Duodenal mucosa (tissue), 2 donors: ENCODE measurements at regions not wholly inside any gene's neighbourhood (a gene's known extent, or its start where the extent isn't known, plus 50 kb on each side); places are given as distances from the start of the nearest gene placed in this dataset.

Source experiments
- H3K27ac ChIP-seq: one replicate; pipeline ENCODE4 v1.7.0; 2013; ENCODE audit warnings: low read depth, low read length
- H3K27me3 ChIP-seq, 2 donors: one replicate each; pipeline ENCODE4 v1.7.0; 2013; ENCODE audit warnings: low read length in 2 of 2, control low read depth in 1 of 2; ENCODE audit not compliant: insufficient read depth in 2 of 2, control insufficient read depth in 1 of 2
- H3K36me3 ChIP-seq, 2 donors: one replicate each; pipeline ENCODE4 v1.7.0; 2013; ENCODE audit warnings: low read length in 2 of 2, control low read depth in 1 of 2; ENCODE audit not compliant: insufficient read depth in 2 of 2, control insufficient read depth in 1 of 2
- H3K4me1 ChIP-seq, 2 donors: one replicate each; pipeline ENCODE4 v1.7.0; 2013; ENCODE audit warnings: low read length in 2 of 2, control low read depth in 1 of 2; ENCODE audit not compliant: insufficient read depth in 2 of 2, control insufficient read depth in 1 of 2
- H3K4me3 ChIP-seq, 2 donors: one replicate each; pipeline ENCODE4 v1.7.0; 2013; ENCODE audit warnings: low read length in 2 of 2, low read depth in 1 of 2
- H3K9ac ChIP-seq, 2 donors: one replicate each; pipeline ENCODE4 v1.7.0; 2013; ENCODE audit warnings: low read length in 2 of 2, low read depth in 1 of 2
- H3K9me3 ChIP-seq, 2 donors: one replicate each; pipeline ENCODE4 v1.7.0; 2013; ENCODE audit warnings: low read length in 2 of 2, control low read depth in 1 of 2; ENCODE audit not compliant: control insufficient read depth in 1 of 2

DNA sequence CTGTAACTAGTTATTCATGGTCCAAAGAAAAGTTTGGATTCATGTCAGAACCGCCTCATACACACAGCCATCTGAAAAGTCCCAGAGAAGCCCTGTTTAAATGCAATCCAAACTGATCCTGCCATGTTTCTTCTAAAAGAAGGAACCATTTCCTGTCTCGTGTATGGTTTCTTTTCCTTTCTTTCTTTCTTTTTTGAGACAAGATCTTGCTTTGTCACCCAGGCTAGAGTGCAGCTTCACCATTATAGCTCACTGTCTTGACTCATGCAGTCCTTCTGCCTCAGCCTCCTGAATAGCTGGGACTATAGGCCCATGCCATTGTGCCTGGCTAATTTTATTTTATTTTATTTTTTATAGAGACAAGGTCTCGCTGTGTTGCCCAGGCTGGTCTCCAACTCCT lies 77.4 kb upstream of the NSMCE3 start:
- H3K27me3 ChIP-seq = no peaks in the 10 kb centered on the region
- H3K9me3 ChIP-seq = no peaks in the 10 kb centered on the region
- H3K36me3 ChIP-seq = no peaks in the 10 kb centered on the region
- no peaks in the 10 kb centered on the region for H3K4me1 ChIP-seq
- no peak overlapping the region for H3K9ac ChIP-seq
- H3K27ac ChIP-seq = no peak overlapping the region
- no peak overlapping the region for H3K4me3 ChIP-seq

DNA sequence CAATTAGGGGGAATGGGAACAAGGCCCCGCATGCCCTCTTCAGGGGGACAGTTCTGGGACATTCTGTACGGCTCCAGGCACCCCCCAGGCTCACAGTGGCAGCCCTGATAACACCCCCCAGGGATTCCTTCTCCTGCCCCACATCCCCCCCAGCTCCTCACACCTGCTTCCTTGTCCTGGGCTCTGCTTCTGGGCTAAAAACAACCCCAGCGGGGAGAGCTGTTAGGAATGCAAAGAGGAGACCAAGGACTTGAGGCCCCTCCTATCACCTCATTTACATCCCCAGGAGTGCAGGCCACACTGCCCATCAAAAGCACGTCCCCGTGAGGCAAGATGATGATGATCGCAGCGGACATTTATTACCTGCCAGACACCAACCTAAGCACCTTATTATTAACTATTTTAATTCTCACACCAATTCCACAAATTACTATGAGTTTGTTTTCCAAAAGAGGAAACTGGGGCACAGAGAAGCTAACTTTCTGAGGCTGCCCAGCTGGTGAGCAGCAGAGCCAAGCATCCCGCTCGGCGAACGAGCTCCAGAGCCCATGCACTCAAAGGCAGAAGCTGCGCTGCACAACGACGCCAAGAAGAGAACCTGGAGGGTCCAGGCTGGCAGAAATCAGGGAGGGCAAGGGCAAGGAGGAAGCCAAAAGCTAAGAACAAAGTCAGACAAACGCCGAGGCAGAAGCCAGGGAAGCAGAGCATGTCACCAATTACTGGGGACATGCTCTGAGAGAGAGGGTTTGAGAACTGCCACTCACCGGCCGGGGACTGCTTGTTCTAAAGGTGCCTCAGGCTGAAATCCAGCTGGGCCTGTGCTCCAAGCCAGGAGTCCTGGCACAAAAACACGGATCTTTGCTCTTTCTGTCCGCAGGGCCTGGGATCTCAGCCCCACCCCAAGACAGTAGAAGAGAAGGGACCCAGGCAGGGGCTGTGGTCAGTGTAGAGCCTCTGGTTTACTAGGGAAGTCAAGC lies 76.2 kb upstream of the NSMCE3 start:
- Histone ChIP-seq H3K27me3 (no peaks in the 10 kb centered on the region), H3K36me3 (no peaks in the 10 kb centered on the region), H3K27ac (no peak overlapping the region), H3K9ac (no peak overlapping the region), H3K4me1 (no peaks in the 10 kb centered on the region), H3K4me3 (no peak overlapping the region), H3K9me3 (no peaks in the 10 kb centered on the region)

GRCh38 chr15:29344474-29344873 lies 74.9 kb upstream of the NSMCE3 start:
- H3K4me1 ChIP-seq = no peaks in the 10 kb centered on the region
- no peak overlapping the region for H3K9ac ChIP-seq
- H3K27ac ChIP-seq = no peak overlapping the region
- H3K36me3 ChIP-seq = no peaks in the 10 kb centered on the region
- no peak overlapping the region for H3K4me3 ChIP-seq
- H3K27me3 ChIP-seq = no peaks in the 10 kb centered on the region
- no peaks in the 10 kb centered on the region for H3K9me3 ChIP-seq

GRCh38 chr15:29343229-29343628 lies 73.6 kb upstream of the NSMCE3 start:
- Histone ChIP-seq H3K4me1 (no peaks in the 10 kb centered on the region), H3K36me3 (no peaks in the 10 kb centered on the region), H3K4me3 (no peak overlapping the region), H3K9ac (no peak overlapping the region), H3K27me3 (no peaks in the 10 kb centered on the region), H3K27ac (no peak overlapping the region), H3K9me3 (no peaks in the 10 kb centered on the region)

DNA sequence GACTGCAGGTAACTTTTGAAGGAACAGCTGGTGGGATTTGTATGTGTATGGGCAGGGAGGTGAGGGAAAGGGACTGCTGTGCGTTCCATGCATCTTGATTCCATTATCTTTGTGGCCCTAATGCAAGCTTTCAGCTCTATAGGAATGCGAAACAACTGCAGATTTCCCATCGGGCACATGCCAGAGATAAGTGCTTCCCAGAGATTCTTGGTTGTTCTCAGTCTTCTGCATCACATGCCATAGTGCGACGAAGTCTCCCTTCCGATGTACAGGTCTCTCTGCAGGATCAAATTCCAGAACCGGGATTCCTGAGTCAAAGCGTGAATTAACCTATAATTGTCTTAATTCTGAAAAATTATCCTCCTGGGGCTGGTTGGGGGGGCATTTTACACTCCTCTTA lies 72.6 kb upstream of the NSMCE3 start:
- Histone ChIP-seq H3K27me3 (no peaks in the 10 kb centered on the region), H3K9me3 (no peaks in the 10 kb centered on the region), H3K27ac (no peak overlapping the region), H3K36me3 (no peaks in the 10 kb centered on the region), H3K4me3 (no peak overlapping the region), H3K9ac (no peak overlapping the region), H3K4me1 (no peaks in the 10 kb centered on the region)

- H3K4me1 ChIP-seq = no peaks in the 10 kb centered on the region
- no peaks in the 10 kb centered on the region for H3K27me3 ChIP-seq
- no peaks in the 10 kb centered on the region for H3K9me3 ChIP-seq
- H3K4me3 ChIP-seq = no peak overlapping the region
- H3K36me3 ChIP-seq = no peaks in the 10 kb centered on the region
- H3K9ac ChIP-seq = no peak overlapping the region
- H3K27ac ChIP-seq = no peak overlapping the region
Measured at GRCh38 chr15:29337156-29337959, 67.7 kb upstream of the NSMCE3 start.

DNA sequence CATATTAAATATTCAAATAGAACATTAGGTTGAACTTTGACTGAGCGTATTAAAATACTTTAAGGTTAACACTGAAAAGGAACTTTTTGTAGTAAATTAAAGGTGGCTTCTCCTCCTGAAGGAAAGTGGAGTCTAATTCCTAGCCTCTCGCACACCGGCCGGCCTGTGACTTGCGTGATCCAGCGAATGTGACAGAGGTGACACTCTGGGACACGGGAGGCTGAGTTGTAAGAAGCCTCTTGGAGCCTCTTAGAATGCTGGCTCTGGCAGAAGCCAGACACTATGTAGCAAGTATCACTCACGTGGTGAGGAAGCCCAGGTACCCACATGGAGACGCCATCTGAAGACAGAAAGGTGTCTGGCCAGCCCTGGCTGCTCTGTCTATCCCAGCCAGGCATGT lies 64.9 kb upstream of the NSMCE3 start:
- H3K36me3 ChIP-seq = no peaks in the 10 kb centered on the region
- no peak overlapping the region for H3K9ac ChIP-seq
- H3K9me3 ChIP-seq = no peaks in the 10 kb centered on the region
- H3K27me3 ChIP-seq = no peaks in the 10 kb centered on the region
- no peak overlapping the region for H3K27ac ChIP-seq
- H3K4me1 ChIP-seq = no peaks in the 10 kb centered on the region
- H3K4me3 ChIP-seq = no peak overlapping the region

DNA sequence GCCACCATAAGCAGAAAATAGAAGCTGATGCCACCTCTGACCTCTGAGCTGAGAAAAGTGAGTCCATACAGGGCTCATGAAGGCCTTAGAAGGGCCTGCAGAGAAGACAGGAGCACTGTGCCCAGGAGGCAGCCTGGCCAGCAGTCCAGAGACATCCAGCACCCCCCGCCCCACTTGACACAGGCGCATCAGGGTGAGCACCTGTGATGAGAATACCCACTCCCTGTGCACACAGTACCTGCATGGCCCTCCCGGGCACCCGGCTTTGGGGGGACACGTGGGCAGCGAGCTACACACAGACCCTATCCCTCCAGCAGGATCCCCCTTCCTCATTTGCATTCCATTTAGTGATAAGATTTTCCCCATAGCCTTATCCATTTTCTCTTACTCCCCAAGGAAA lies 63.6 kb upstream of the NSMCE3 start:
- Histone ChIP-seq H3K4me3 (no peak overlapping the region), H3K4me1 (no peaks in the 10 kb centered on the region), H3K27ac (no peak overlapping the region), H3K36me3 (no peaks in the 10 kb centered on the region), H3K27me3 (no peaks in the 10 kb centered on the region), H3K9ac (no peak overlapping the region), H3K9me3 (no peaks in the 10 kb centered on the region)

GRCh38 chr15:29331669-29332068 lies 62.0 kb upstream of the NSMCE3 start:
- no peaks in the 10 kb centered on the region for H3K4me1 ChIP-seq
- H3K9ac ChIP-seq = no peak overlapping the region
- no peaks in the 10 kb centered on the region for H3K27me3 ChIP-seq

DNA sequence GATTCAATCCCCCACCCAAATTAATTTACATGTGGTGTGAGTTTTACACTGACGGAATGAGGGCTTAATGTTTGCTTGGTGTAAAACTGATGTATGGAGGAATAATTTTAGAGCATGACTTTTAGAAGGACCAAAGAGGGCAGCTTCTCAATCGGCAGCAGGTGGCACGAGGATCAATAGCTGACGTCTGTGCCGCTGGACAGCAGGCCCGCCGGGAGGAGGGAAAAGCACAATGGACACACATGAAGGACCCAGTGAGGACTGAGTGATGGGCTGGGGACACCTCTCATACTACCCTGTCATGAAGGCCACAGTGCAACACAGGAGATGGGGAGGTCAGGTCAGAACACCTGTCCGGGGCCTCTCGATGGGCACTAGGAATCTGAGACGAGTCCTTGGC lies 61.4 kb upstream of the NSMCE3 start:
- no peak overlapping the region for H3K27ac ChIP-seq
- no peak overlapping the region for H3K4me3 ChIP-seq
- no peak overlapping the region for H3K9ac ChIP-seq
- no peaks in the 10 kb centered on the region for H3K27me3 ChIP-seq
- H3K9me3 ChIP-seq = peaks cover 0 to 1% of the 10 kb centered on the region in 2 donors
- no peaks in the 10 kb centered on the region for H3K4me1 ChIP-seq
- no peaks in the 10 kb centered on the region for H3K36me3 ChIP-seq

More at GRCh38 chr15:29331669-29332068, 62.0 kb upstream of the NSMCE3 start:
- no peak overlapping the region for H3K27ac ChIP-seq
- H3K36me3 ChIP-seq = no peaks in the 10 kb centered on the region
- no peak overlapping the region for H3K4me3 ChIP-seq
- H3K9me3 ChIP-seq = no peaks in the 10 kb centered on the region
